IMR-90 (cell line): ENCODE measurements at regions not wholly inside any gene's neighbourhood (a gene's known extent, or its start where the extent isn't known, plus 50 kb on each side); places are given as distances from the start of the nearest gene placed in this dataset.

Experiments used
- ATAC-seq: fragments of 200-7000 bp; cut with Tn5 transposase; 2 replicates; pipeline ENCODE4 v1.9.1; 2020; ENCODE audit warnings: low read depth, mild to moderate bottlenecking, moderate library complexity
- BruUV-seq: library from RNA; stranded (reverse); fragments of 400-500 nt; replicated peaks from 2 replicates; lab custom pipeline; 2021; lab: Mats Ljungman, UMichigan
- CTCF ChIA-PET: fragments of 300-600 bp; formaldehyde crosslinking; extraction: SDS; loops from one replicate; lab custom pipeline; 2021; ENCODE audit warnings: antibody characterized with exemption; lab: Yijun Ruan, JAX
- POLR2A ChIA-PET: fragments of 300-600 bp; sonication (Branson Sonifier 250); formaldehyde crosslinking; loops from one replicate; lab custom pipeline; 2022; ENCODE audit warnings: antibody characterized with exemption; ENCODE audit not compliant: unreplicated experiment; lab: Charles Lee
- DNase-seq: peaks from one replicate; pipeline ENCODE4 v3.0.0; 2013
- H2AFZ ChIP-seq: replicated peaks from 2 replicates; pipeline ENCODE3; 2013; ENCODE audit warnings: low read length, mild to moderate bottlenecking; ENCODE audit not compliant: poor library complexity
- H2AK5ac ChIP-seq: 2 replicates; pipeline ENCODE4 v1.6.1; 2013; ENCODE audit warnings: low read depth, low read length, inconsistent platforms
- H2AK9ac ChIP-seq: replicated peaks from 2 replicates; pipeline ENCODE3; 2013; ENCODE audit warnings: mild to moderate bottlenecking, low read depth, low read length, moderate library complexity; ENCODE audit not compliant: poor library complexity
- H2BK120ac ChIP-seq: 2 replicates; pipeline ENCODE4 v1.6.1; 2013; ENCODE audit warnings: low read depth, low read length, inconsistent platforms
- H2BK15ac ChIP-seq: 3 replicates; pipeline ENCODE4 v1.6.1; 2013; ENCODE audit warnings: low read depth, low read length, inconsistent platforms
- H2BK20ac ChIP-seq: 2 replicates; pipeline ENCODE4 v1.6.1; 2013; ENCODE audit warnings: low read depth, mild to moderate bottlenecking, inconsistent platforms, low read length, moderate library complexity
- H2BK5ac ChIP-seq: 2 replicates; pipeline ENCODE4 v1.6.1; 2013; ENCODE audit warnings: mild to moderate bottlenecking, low read depth, low read length, inconsistent platforms; ENCODE audit not compliant: poor library complexity, severe bottlenecking
- H3K14ac ChIP-seq: replicated peaks from 2 replicates; pipeline ENCODE4 v1.6.1; 2013; ENCODE audit warnings: low read depth, low read length, inconsistent platforms
- H3K18ac ChIP-seq: 2 replicates; pipeline ENCODE4 v1.6.1; 2013; ENCODE audit warnings: low read depth, low read length, control low read depth
- H3K23ac ChIP-seq: 2 replicates; pipeline ENCODE4 v1.6.1; 2013; ENCODE audit warnings: low read depth, low read length, inconsistent platforms
- H3K27ac ChIP-seq: 2 replicates; pipeline ENCODE4 v1.5.1; 2013; ENCODE audit warnings: mild to moderate bottlenecking, control low read depth, low read length; ENCODE audit not compliant: insufficient read depth
- H3K27me3 ChIP-seq: 2 replicates; pipeline ENCODE4 v1.6.1; 2013; ENCODE audit warnings: low read length; ENCODE audit not compliant: control insufficient read depth, insufficient read depth
- H3K36me3 ChIP-seq: 2 replicates; pipeline ENCODE4 v1.6.1; 2013; ENCODE audit warnings: low read length, mixed read lengths; ENCODE audit not compliant: control insufficient read depth, insufficient read depth
- H3K4ac ChIP-seq: 2 replicates; pipeline ENCODE4 v1.6.1; 2013; ENCODE audit warnings: low read depth, low read length, inconsistent platforms
- H3K4me1 ChIP-seq: 2 replicates; pipeline ENCODE4 v1.6.1; 2013; ENCODE audit warnings: low read length, mixed read lengths; ENCODE audit not compliant: control insufficient read depth, insufficient read depth
- H3K4me2 ChIP-seq: 2 replicates; pipeline ENCODE4 v1.6.1; 2013; ENCODE audit warnings: low read depth, mild to moderate bottlenecking, control low read depth, low read length, moderate library complexity
- H3K4me3 ChIP-seq: 2 replicates; pipeline ENCODE4 v1.5.1; 2013; ENCODE audit warnings: low read depth, mild to moderate bottlenecking, control low read depth, low read length, moderate library complexity; ENCODE audit not compliant: insufficient read depth
- H3K56ac ChIP-seq: 2 replicates; pipeline ENCODE4 v1.6.1; 2013; ENCODE audit warnings: low read length, inconsistent platforms; ENCODE audit not compliant: insufficient read depth; ENCODE audit errors: extremely low read depth
- H3K79me1 ChIP-seq, 2 experiments: 2 replicates each; pipeline ENCODE4 v1.6.1; 2013; ENCODE audit warnings: low read length in 2 of 2, inconsistent platforms in 1 of 2, low read depth in 1 of 2
- H3K9ac ChIP-seq: 2 replicates; pipeline ENCODE4 v1.6.1; 2013; ENCODE audit warnings: low read depth, low read length, control low read depth
- H3K9me1 ChIP-seq: 2 replicates; pipeline ENCODE4 v1.6.1; 2013; ENCODE audit warnings: low read length, inconsistent platforms; ENCODE audit not compliant: insufficient read depth
- H3K9me3 ChIP-seq: 2 replicates; pipeline ENCODE4 v1.6.1; 2013; ENCODE audit warnings: low read length; ENCODE audit not compliant: control insufficient read depth, insufficient read depth
- H4K20me1 ChIP-seq: 2 replicates; pipeline ENCODE4 v1.6.1; 2013; ENCODE audit warnings: low read length, inconsistent platforms; ENCODE audit not compliant: insufficient read depth
- H4K5ac ChIP-seq: 2 replicates; pipeline ENCODE4 v1.6.1; 2013; ENCODE audit warnings: mild to moderate bottlenecking, low read depth, low read length, control low read depth
- H4K8ac ChIP-seq, 2 experiments: 2 replicates each; pipeline ENCODE4 v1.6.1; 2013; ENCODE audit warnings: low read depth in 2 of 2, low read length in 2 of 2, control low read depth in 1 of 2, inconsistent platforms in 1 of 2
- H4K91ac ChIP-seq: 2 replicates; pipeline ENCODE4 v1.6.1; 2013; ENCODE audit warnings: low read depth, low read length, inconsistent platforms; ENCODE audit not compliant: insufficient read depth
- BHLHE40 ChIP-seq: fragments of 150-350 bp; IDR thresholded peaks from 2 replicates; pipeline ENCODE4 v1.6.1; 2016; ENCODE audit warnings: mild to moderate bottlenecking, low read depth, low read length
- CEBPB ChIP-seq: IDR thresholded peaks from 2 replicates; pipeline ENCODE4 v1.6.1; 2012; ENCODE audit warnings: low read depth, low read length, improper control_type of control experiment
- CHD1 ChIP-seq: IDR thresholded peaks from 2 replicates; pipeline ENCODE4 v1.6.1; 2012; ENCODE audit warnings: low read depth, low read length, improper control_type of control experiment
- MAZ ChIP-seq: IDR thresholded peaks from 2 replicates; pipeline ENCODE4 v1.6.1; 2012; ENCODE audit warnings: low read depth, mild to moderate bottlenecking, low read length, improper control_type of control experiment, moderate library complexity, borderline replicate concordance
- NFE2L2 ChIP-seq: fragments of 150-350 bp; IDR thresholded peaks from 2 replicates; pipeline ENCODE4 v1.6.1; 2016; ENCODE audit warnings: low read depth, mild to moderate bottlenecking, low read length
- POLR2A ChIP-seq: IDR thresholded peaks from 2 replicates; pipeline ENCODE4 v1.6.1; 2012; ENCODE audit warnings: mild to moderate bottlenecking, low read depth, low read length
- SMC3 ChIP-seq: fragments of 150-350 bp; IDR thresholded peaks from 2 replicates; pipeline ENCODE4 v1.6.1; 2016; ENCODE audit warnings: low read depth, mild to moderate bottlenecking, antibody characterized with exemption, low read length, moderate library complexity
- WGBS, 2 experiments: methylation state at CpG; one replicate each; pipeline versions ENCODE4 v1.1.5 to v1.1.7; 2013; ENCODE audit warnings: missing lambda C conversion rate in 2 of 2; ENCODE audit not compliant: insufficient read length in 1 of 2; ENCODE audit errors: extremely low coverage in 2 of 2; 5-methylcytosine and 5-hydroxymethylcytosine counted together
- dilution Hi-C: fragments of 300-500 bp; cut with HindIII; formaldehyde crosslinking; loops from one replicate; pipeline ENCODE4 v1.14.3; 2018; ENCODE audit warnings: low sequenced_read_pairs; ENCODE audit not compliant: unreplicated experiment
- in situ Hi-C: fragments of 300-500 bp; cut with MboI; formaldehyde crosslinking; loops from 3 replicates; pipeline ENCODE4 v1.14.3; 2019; ENCODE audit warnings: low sequenced_read_pairs, inconsistent platforms, mixed read lengths
- intact Hi-C: fragments of 100-400 bp; cut with micrococcal nuclease; formaldehyde crosslinking; loops from 2 replicates; pipeline ENCODE4 v1.10.0; 2022

GRCh38 chr18:75656563-75657247, 229.2 kb upstream of the SMIM21 start:
- Histone ChIP-seq H3K18ac (no peak overlapping the region), H3K79me1 (no peaks in the 10 kb centered on the region), H3K27me3 (no peaks in the 10 kb centered on the region; the same call in none of the 2 replicates), H2BK5ac (no peak overlapping the region), H3K9me3 (0 out of 2 replicates have a peak, but pooled peaks cover 2% of the 10 kb centered on the region), H3K4ac (no peak overlapping the region), H2AK9ac (no peak overlapping the region), H3K4me2 (no peak overlapping the region), H3K9me1 (no peaks in the 10 kb centered on the region), H4K8ac (no peak overlapping the region), H4K5ac (no peak overlapping the region), H2AFZ (no peak overlapping the region), H4K91ac (no peak overlapping the region), H3K9ac (no peak overlapping the region), H2BK20ac (no peak overlapping the region), H2BK120ac (no peak overlapping the region), H4K20me1 (no peaks in the 10 kb centered on the region), H3K4me3 (no peak overlapping the region), H3K27ac (no peak overlapping the region), H3K14ac (no peak overlapping the region), H3K23ac (no peak overlapping the region), H2AK5ac (no peak overlapping the region), H3K4me1 (no peaks in the 10 kb centered on the region), H3K56ac (no peak overlapping the region), H2BK15ac (no peak overlapping the region), H3K36me3 (no peaks in the 10 kb centered on the region)
- ChIA-PET CTCF (no interaction called here), POLR2A (no interaction called here)
- TF ChIP-seq BHLHE40 = no peak
- TF ChIP-seq CHD1 = no peak
- TF ChIP-seq NFE2L2 = no peak
- peak; percentile 50; the same call in 1 of the 2 replicates for TF ChIP-seq CEBPB
- TF ChIP-seq SMC3 = no peak
- no peak for TF ChIP-seq MAZ
- no peak for TF ChIP-seq POLR2A
- ATAC-seq (no peak), DNase-seq (no peak)
- no TSS peak for BruUV-seq
- in situ Hi-C loops = no loop called here
- intact Hi-C loops = loop anchor here (1.0 kb wide), 1 partner anchor 44 kb away; no protein-coding TSS in a partner anchor
- dilution Hi-C loops = no loop called here
- WGBS, 2 experiments = no CpG with 5 or more reads among the region's 6 CpGs
